Left ventricle myocardium inferior (tissue), 1 donor: ENCODE measurements at regions not wholly inside any gene's neighbourhood (a gene's known extent, or its start where the extent isn't known, plus 50 kb on each side); places are given as distances from the start of the nearest gene placed in this dataset.

ENCODE experiments used
- DNase-seq: peaks from one replicate; pipeline ENCODE4 v3.0.0-alpha.2; 2020
- H3K27ac ChIP-seq: fragments of 200-600 bp; replicated peaks from 2 replicates; pipeline ENCODE4 v1.8.0; 2021
- H3K27me3 ChIP-seq: fragments of 200-600 bp; 2 replicates; pipeline ENCODE4 v1.8.0; 2021; ENCODE audit warnings: low read depth
- H3K36me3 ChIP-seq: fragments of 200-600 bp; 2 replicates; pipeline ENCODE4 v1.8.0; 2021
- H3K4me1 ChIP-seq: fragments of 200-600 bp; 2 replicates; pipeline ENCODE4 v1.8.0; 2021
- H3K4me3 ChIP-seq: fragments of 200-600 bp; 2 replicates; pipeline ENCODE4 v1.8.0; 2021; ENCODE audit warnings: mild to moderate bottlenecking, moderate library complexity
- H3K9me3 ChIP-seq: fragments of 200-600 bp; replicated peaks from 2 replicates; pipeline ENCODE4 v1.8.0; 2021
- CTCF ChIP-seq: fragments of 200-600 bp; IDR thresholded peaks from 2 replicates; pipeline ENCODE4 v1.8.0; 2021; ENCODE audit warnings: antibody characterized with exemption, mild to moderate bottlenecking, borderline replicate concordance
- intact Hi-C: fragments of 100-400 bp; cut with micrococcal nuclease; formaldehyde crosslinking; loops from one replicate; pipeline ENCODE4 v1.11.0; 2022
- donor health status: DM: no; HTN: yes; CAD: no; lungs with severe emphysema.

GRCh38 chr18:27899893-27900292 lies 277.0 kb downstream of the CDH2 start:
- DNase-seq: no peak
- no peak for TF ChIP-seq CTCF
- H3K36me3 ChIP-seq: no peaks in the 10 kb centered on the region
- H3K27me3 ChIP-seq: no peaks in the 10 kb centered on the region
- no peaks in the 10 kb centered on the region for H3K4me1 ChIP-seq
- H3K27ac ChIP-seq: no peak overlapping the region
- no peak overlapping the region for H3K4me3 ChIP-seq
- intact Hi-C loops: no loop called here
- no peaks in the 10 kb centered on the region for H3K9me3 ChIP-seq

DNA sequence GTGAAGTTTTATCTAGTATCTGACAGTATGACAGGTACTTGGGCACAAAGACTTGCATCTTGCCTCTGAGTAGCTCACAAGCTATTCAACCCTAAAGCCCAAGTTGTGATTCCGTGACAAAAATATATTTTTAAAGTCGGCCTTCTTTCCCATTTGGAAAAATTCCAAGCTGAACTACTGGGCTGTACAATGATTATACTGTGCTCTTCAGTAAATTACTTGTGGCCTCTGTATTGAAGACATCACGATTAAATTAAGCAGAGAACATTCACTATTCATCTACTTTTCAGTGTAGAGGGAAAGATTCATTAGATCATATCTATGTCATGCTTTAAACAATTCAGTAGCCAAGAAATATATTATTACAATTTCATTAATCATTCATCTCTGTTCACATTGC lies 282.2 kb downstream of the CDH2 start:
- Histone ChIP-seq H3K4me3 (no peak overlapping the region), H3K27ac (no peak overlapping the region), H3K4me1 (no peaks in the 10 kb centered on the region), H3K9me3 (no peaks in the 10 kb centered on the region), H3K36me3 (no peaks in the 10 kb centered on the region), H3K27me3 (no peaks in the 10 kb centered on the region)
- DNase-seq: no peak
- TF ChIP-seq CTCF: no peak
- intact Hi-C loops: no loop called here

GRCh38 chr18:27887711-27888495 lies 289.0 kb downstream of the CDH2 start:
- H3K4me3 ChIP-seq: no peak overlapping the region
- DNase-seq: no peak
- H3K27me3 ChIP-seq: no peaks in the 10 kb centered on the region
- intact Hi-C loops: no loop called here
- no peaks in the 10 kb centered on the region for H3K36me3 ChIP-seq
- no peaks in the 10 kb centered on the region for H3K9me3 ChIP-seq
- TF ChIP-seq CTCF: no peak
- no peaks in the 10 kb centered on the region for H3K4me1 ChIP-seq
- no peak overlapping the region for H3K27ac ChIP-seq

GRCh38 chr18:27887287-27887686 lies 289.6 kb downstream of the CDH2 start:
- no peaks in the 10 kb centered on the region for H3K27me3 ChIP-seq
- TF ChIP-seq CTCF: no peak
- no peaks in the 10 kb centered on the region for H3K36me3 ChIP-seq
- no peaks in the 10 kb centered on the region for H3K9me3 ChIP-seq
- H3K27ac ChIP-seq: no peak overlapping the region
- H3K4me3 ChIP-seq: no peak overlapping the region
- no peak for DNase-seq
- H3K4me1 ChIP-seq: no peaks in the 10 kb centered on the region
- intact Hi-C loops: no loop called here

DNA sequence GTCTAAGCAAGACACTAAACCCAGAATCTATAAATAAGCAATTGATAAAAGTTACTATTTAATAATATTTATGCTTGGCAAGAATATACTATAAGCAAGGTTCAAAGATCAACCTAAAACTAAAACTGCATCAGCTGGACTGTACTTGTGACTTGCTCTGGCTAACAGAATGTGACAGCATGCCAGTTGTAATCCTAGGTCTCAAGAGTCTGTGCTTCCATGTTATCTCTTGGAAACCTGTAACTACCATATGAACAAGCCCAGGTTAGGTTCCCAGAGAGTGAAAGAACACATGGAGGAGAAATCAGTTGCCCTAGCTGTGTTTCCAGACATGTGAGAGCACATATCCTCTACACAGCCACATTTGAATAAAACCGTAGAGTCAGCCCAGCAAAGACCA lies 297.4 kb downstream of the CDH2 start:
- no peak for TF ChIP-seq CTCF
- intact Hi-C loops: no loop called here
- DNase-seq: no peak
- no peaks in the 10 kb centered on the region for H3K9me3 ChIP-seq
- H3K4me3 ChIP-seq: no peak overlapping the region
- H3K27ac ChIP-seq: no peak overlapping the region
- no peaks in the 10 kb centered on the region for H3K27me3 ChIP-seq
- H3K36me3 ChIP-seq: no peaks in the 10 kb centered on the region
- H3K4me1 ChIP-seq: no peaks in the 10 kb centered on the region
